Neuronal stem cell (in vitro differentiated cells): ENCODE measurements at regions not wholly inside any gene's neighbourhood (a gene's known extent, or its start where the extent isn't known, plus 50 kb on each side); places are given as distances from the start of the nearest gene placed in this dataset.
A peak's percentile ranks its signal among the peaks of the same experiment; 100 is the strongest.

ENCODE experiments used
- DNase-seq: peaks from one replicate; pipeline ENCODE4 v3.0.0-alpha.2; 2013; ENCODE audit warnings: low spot score
- H2AFZ ChIP-seq: one replicate; pipeline ENCODE4 v1.6.1; 2013; ENCODE audit warnings: mild to moderate bottlenecking, low read length, inconsistent platforms
- H2AK5ac ChIP-seq: 2 replicates; pipeline ENCODE4 v1.6.1; 2013; ENCODE audit warnings: low read depth, mild to moderate bottlenecking, inconsistent platforms, low read length, moderate library complexity, mixed read lengths
- H2BK120ac ChIP-seq: 2 replicates; pipeline ENCODE4 v1.6.1; 2013; ENCODE audit warnings: low read depth, mild to moderate bottlenecking, inconsistent platforms, low read length, moderate library complexity, mixed read lengths
- H2BK12ac ChIP-seq: one replicate; pipeline ENCODE4 v1.6.1; 2013; ENCODE audit warnings: low read length, inconsistent platforms
- H2BK15ac ChIP-seq: 2 replicates; pipeline ENCODE4 v1.6.1; 2013; ENCODE audit warnings: mild to moderate bottlenecking, low read length, inconsistent platforms, mixed read lengths
- H2BK5ac ChIP-seq: one replicate; pipeline ENCODE4 v1.6.1; 2013; ENCODE audit warnings: inconsistent platforms, mild to moderate bottlenecking, low read length, moderate library complexity
- H3K14ac ChIP-seq: one replicate; pipeline ENCODE4 v1.6.1; 2013; ENCODE audit warnings: low read length, inconsistent platforms
- H3K18ac ChIP-seq: 2 replicates; pipeline ENCODE4 v1.6.1; 2013; ENCODE audit warnings: low read length, inconsistent platforms
- H3K23ac ChIP-seq: 2 replicates; pipeline ENCODE4 v1.6.1; 2013; ENCODE audit warnings: low read depth, mild to moderate bottlenecking, mixed read lengths, low read length, inconsistent platforms; ENCODE audit not compliant: poor library complexity
- H3K27ac ChIP-seq: replicated peaks from 3 replicates; pipeline ENCODE4 v1.5.1; 2013; ENCODE audit warnings: low read length, inconsistent platforms
- H3K27me3 ChIP-seq, 3 experiments: 2 replicates each; pipeline ENCODE4 v1.6.1; 2013; ENCODE audit warnings: low read length in 3 of 3, mild to moderate bottlenecking in 2 of 3, inconsistent platforms in 1 of 3, low read depth in 1 of 3, mixed read lengths in 1 of 3, moderate library complexity in 1 of 3; ENCODE audit not compliant: control insufficient read depth in 3 of 3, insufficient read depth in 3 of 3
- H3K36me3 ChIP-seq, 2 donors: replicated peaks in 1 of 2; 2 replicates each; pipeline ENCODE4 v1.6.1; 2013; ENCODE audit warnings: low read length in 2 of 2; ENCODE audit not compliant: control insufficient read depth in 2 of 2, insufficient read depth in 2 of 2
- H3K4ac ChIP-seq: 2 replicates; pipeline ENCODE4 v1.6.1; 2013; ENCODE audit warnings: inconsistent platforms, mild to moderate bottlenecking, low read length, moderate library complexity
- H3K4me1 ChIP-seq, 2 donors: 1 replicate in 1 of 2; 2 replicates in 1 of 2; pipeline ENCODE4 v1.6.1; 2013; ENCODE audit warnings: low read length in 2 of 2, low read depth in 1 of 2; ENCODE audit not compliant: control insufficient read depth in 2 of 2, insufficient read depth in 1 of 2
- H3K4me2 ChIP-seq: one replicate; pipeline ENCODE4 v1.6.1; 2013; ENCODE audit warnings: mild to moderate bottlenecking, low read length, inconsistent platforms; ENCODE audit not compliant: insufficient read depth, poor library complexity, severe bottlenecking
- H3K4me3 ChIP-seq, 2 donors: 2 replicates each; pipeline ENCODE4 v1.5.1; 2013; ENCODE audit warnings: low read length in 2 of 2, mild to moderate bottlenecking in 2 of 2, inconsistent platforms in 1 of 2, moderate library complexity in 1 of 2
- H3K79me1 ChIP-seq: one replicate; pipeline ENCODE4 v1.6.1; 2013; ENCODE audit warnings: low read depth, mild to moderate bottlenecking, inconsistent platforms, low read length, moderate library complexity
- H3K9ac ChIP-seq: one replicate; pipeline ENCODE4 v1.6.1; 2013; ENCODE audit warnings: mild to moderate bottlenecking, low read depth, low read length, inconsistent platforms; ENCODE audit not compliant: poor library complexity
- H3K9me3 ChIP-seq, 2 donors: replicated peaks in 1 of 2; 2 replicates each; pipeline versions ENCODE3 to v1.6.1; 2013; ENCODE audit warnings: low read length in 2 of 2, mild to moderate bottlenecking in 2 of 2, inconsistent platforms in 1 of 2, low read depth in 1 of 2, mixed read lengths in 1 of 2, moderate library complexity in 1 of 2; ENCODE audit not compliant: control insufficient read depth in 2 of 2, insufficient read depth in 1 of 2
- H4K8ac ChIP-seq: one replicate; pipeline ENCODE4 v1.6.1; 2013; ENCODE audit warnings: low read depth, mild to moderate bottlenecking, inconsistent platforms, low read length, moderate library complexity
- H4K91ac ChIP-seq: one replicate; pipeline ENCODE4 v1.6.1; 2013; ENCODE audit warnings: low read length, low read depth, mild to moderate bottlenecking, inconsistent platforms; ENCODE audit not compliant: poor library complexity
- WGBS, 2 donors: extraction: QIAGEN DNeasy Blood & Tissue Kit; methylation state at CpG; one replicate each; pipeline ENCODE4 v1.1.7; 2013; ENCODE audit warnings: missing lambda C conversion rate in 2 of 2, mixed read lengths in 1 of 2; ENCODE audit not compliant: insufficient read length in 2 of 2, insufficient replicate concordance in 1 of 2; ENCODE audit errors: extremely low coverage in 2 of 2; 5-methylcytosine and 5-hydroxymethylcytosine counted together

DNA sequence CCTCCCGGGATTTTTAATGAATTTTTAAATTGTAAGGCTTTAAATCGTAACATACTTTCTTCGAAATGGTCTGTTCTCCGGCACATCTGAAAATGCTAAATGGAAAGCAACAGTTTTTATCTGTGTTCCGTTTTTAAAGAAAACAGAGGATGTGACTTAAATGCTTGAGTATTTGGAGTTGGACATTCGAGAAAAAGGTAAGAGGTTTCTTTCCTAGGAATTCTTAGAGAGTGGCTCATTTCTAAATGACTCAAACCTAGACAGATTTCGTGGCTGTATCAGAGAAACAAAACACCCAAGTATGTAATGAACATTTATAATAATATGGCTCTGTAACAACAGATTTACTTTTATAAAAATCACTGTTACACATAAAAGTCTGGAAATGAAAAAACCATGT lies 177.6 kb upstream of the CCDC68 start:
- Histone ChIP-seq H3K14ac (no peak overlapping the region), H3K9me3 (no peaks in the 10 kb centered on the region), H4K8ac (no peak overlapping the region), H3K27me3 (no peaks in the 10 kb centered on the region), H3K36me3 (no peaks in the 10 kb centered on the region), H3K4ac (no peak overlapping the region), H3K23ac (no peak overlapping the region), H2BK5ac (no peak overlapping the region), H3K27ac (no peak overlapping the region), H2BK12ac (no peak overlapping the region), H3K18ac (no peak overlapping the region), H2AK5ac (no peak overlapping the region), H3K4me2 (no peak overlapping the region), H3K79me1 (no peaks in the 10 kb centered on the region), H2BK15ac (no peak overlapping the region), H3K9ac (no peak overlapping the region), H3K4me1 (no peaks in the 10 kb centered on the region), H2AFZ (no peak overlapping the region), H4K91ac (no peak overlapping the region), H2BK120ac (no peak overlapping the region), H3K4me3 (no peak overlapping the region)
- DNase-seq: no peak
- WGBS, 2 donors: no CpG with 5 or more reads among the region's 7 CpGs

DNA sequence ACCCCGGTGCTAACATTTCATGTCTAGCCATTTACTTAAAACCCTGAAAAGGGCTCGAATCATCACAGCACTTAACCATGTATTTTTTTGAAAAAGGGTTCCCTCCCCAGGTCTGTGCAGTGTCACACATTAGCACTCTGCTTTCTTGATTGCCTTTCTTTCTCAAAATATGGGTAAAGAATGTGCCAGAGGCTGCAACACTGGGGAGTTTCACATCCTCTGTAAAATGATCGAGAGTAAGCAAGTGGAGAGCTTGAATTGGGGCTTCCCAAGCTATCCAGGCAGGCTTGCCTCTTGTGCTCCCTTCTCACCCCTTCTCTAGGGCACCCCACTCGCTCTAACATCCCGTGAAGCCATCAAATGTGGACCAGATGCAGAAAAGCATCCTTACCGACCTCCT lies 177.0 kb upstream of the CCDC68 start:
- H4K8ac ChIP-seq: no peak overlapping the region
- no peak overlapping the region for H3K18ac ChIP-seq
- H2AFZ ChIP-seq: no peak overlapping the region
- no peak overlapping the region for H3K23ac ChIP-seq
- no peak overlapping the region for H4K91ac ChIP-seq
- no peaks in the 10 kb centered on the region for H3K79me1 ChIP-seq
- no peak overlapping the region for H2BK12ac ChIP-seq
- no peak for DNase-seq
- H3K27ac ChIP-seq: no peak overlapping the region
- no peak overlapping the region for H3K4me3 ChIP-seq
- no peaks in the 10 kb centered on the region for H3K36me3 ChIP-seq
- no peak overlapping the region for H2BK15ac ChIP-seq
- H3K4me2 ChIP-seq: no peak overlapping the region
- H2AK5ac ChIP-seq: no peak overlapping the region
- no peaks in the 10 kb centered on the region for H3K9me3 ChIP-seq
- H3K27me3 ChIP-seq: no peaks in the 10 kb centered on the region
- H2BK5ac ChIP-seq: no peak overlapping the region
- no peak overlapping the region for H2BK120ac ChIP-seq
- no peak overlapping the region for H3K9ac ChIP-seq
- no CpG with 5 or more reads among the region's 6 CpGs for WGBS, 2 donors
- no peaks in the 10 kb centered on the region for H3K4me1 ChIP-seq
- H3K14ac ChIP-seq: no peak overlapping the region
- no peak overlapping the region for H3K4ac ChIP-seq

- Histone ChIP-seq H2AK5ac (no peak overlapping the region), H4K8ac (no peak overlapping the region), H3K9me3 (no peaks in the 10 kb centered on the region), H3K23ac (no peak overlapping the region), H3K4me3 (no peak overlapping the region), H3K27ac (no peak overlapping the region), H3K18ac (no peak overlapping the region), H2BK5ac (no peak overlapping the region), H4K91ac (no peak overlapping the region), H3K27me3 (no peaks in the 10 kb centered on the region), H3K36me3 (no peaks in the 10 kb centered on the region), H3K14ac (no peak overlapping the region), H3K4me2 (no peak overlapping the region), H3K4me1 (peaks cover 0 to 2% of the 10 kb centered on the region in 2 donors), H2AFZ (no peak overlapping the region), H3K4ac (no peak overlapping the region), H3K9ac (no peak overlapping the region), H2BK12ac (no peak overlapping the region), H2BK15ac (no peak overlapping the region), H2BK120ac (no peak overlapping the region), H3K79me1 (no peaks in the 10 kb centered on the region)
- no peak for DNase-seq
- WGBS, 2 donors: no CpG with 5 or more reads among the region's 6 CpGs
Measured at GRCh38 chr18:55133378-55133777, 174.1 kb upstream of the CCDC68 start.

DNA sequence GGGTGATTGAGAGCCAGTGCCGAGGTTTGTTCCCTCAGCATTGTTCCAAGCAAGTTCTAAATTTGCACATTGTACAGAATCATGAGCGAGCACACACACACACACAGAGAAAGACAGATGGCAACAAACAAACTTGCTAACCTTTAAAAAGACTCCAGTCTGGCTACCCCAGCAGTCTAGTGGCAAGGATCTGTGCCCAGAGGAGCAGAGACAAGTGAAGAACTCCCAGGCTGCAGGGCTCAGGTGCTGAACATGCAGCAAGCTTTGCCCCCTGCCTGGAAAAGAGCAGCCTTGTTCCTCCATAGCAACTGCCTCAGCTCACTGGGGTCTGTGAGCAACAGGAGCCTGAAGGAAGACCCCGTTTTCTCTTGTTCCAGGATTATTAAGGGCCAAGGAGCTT lies 169.2 kb upstream of the CCDC68 start:
- Histone ChIP-seq H3K4me3 (no peak overlapping the region), H3K4me1 (peaks cover 0 to 2% of the 10 kb centered on the region in 2 donors), H2BK5ac (no peak overlapping the region), H3K9ac (no peak overlapping the region), H3K79me1 (no peaks in the 10 kb centered on the region), H3K27me3 (no peaks in the 10 kb centered on the region), H3K36me3 (no peaks in the 10 kb centered on the region), H2AFZ (no peak overlapping the region), H3K23ac (no peak overlapping the region), H3K4me2 (no peak overlapping the region), H2BK12ac (no peak overlapping the region), H2BK15ac (no peak overlapping the region), H3K4ac (no peak overlapping the region), H4K8ac (no peak overlapping the region), H3K18ac (peak overlapping the region; percentile 84), H3K9me3 (no peaks in the 10 kb centered on the region), H4K91ac (no peak overlapping the region), H2AK5ac (no peak overlapping the region), H3K14ac (no peak overlapping the region), H2BK120ac (no peak overlapping the region), H3K27ac (no peak overlapping the region)
- DNase-seq: no peak
- WGBS, 2 donors: no CpG with 5 or more reads among the region's 3 CpGs
